ENCODE measurements at regions not wholly inside any gene's neighbourhood (a gene's known extent, or its start where the extent isn't known, plus 50 kb on each side); places are given as distances from the start of the nearest gene placed in this dataset.

- H3K27me3 ChIP-seq (replicated peaks; ENCODE audit: control insufficient read depth, insufficient read depth, low read length) = peaks cover 30% of the 10 kb centered on the region
- no peaks in the 10 kb centered on the region for H3K36me3 ChIP-seq (ENCODE audit: control insufficient read depth, insufficient read depth, low read length, severe bottlenecking)
- H3K4me3 ChIP-seq (ENCODE audit: low read length) = no peak overlapping the region
- DNase-seq (ENCODE audit: low read depth) = peak; percentile 1
- no peak overlapping the region for H3K9ac ChIP-seq (ENCODE audit: low read length)
- H3K9me3 ChIP-seq (ENCODE audit: control insufficient read depth, low read length) = no peaks in the 10 kb centered on the region
- no peaks in the 10 kb centered on the region for H3K4me1 ChIP-seq (ENCODE audit: control insufficient read depth, insufficient read depth, low read length)
Measured at GRCh38 chr14:75372260-75372659, 55.6 kb upstream of the JDP2 start.

DNA sequence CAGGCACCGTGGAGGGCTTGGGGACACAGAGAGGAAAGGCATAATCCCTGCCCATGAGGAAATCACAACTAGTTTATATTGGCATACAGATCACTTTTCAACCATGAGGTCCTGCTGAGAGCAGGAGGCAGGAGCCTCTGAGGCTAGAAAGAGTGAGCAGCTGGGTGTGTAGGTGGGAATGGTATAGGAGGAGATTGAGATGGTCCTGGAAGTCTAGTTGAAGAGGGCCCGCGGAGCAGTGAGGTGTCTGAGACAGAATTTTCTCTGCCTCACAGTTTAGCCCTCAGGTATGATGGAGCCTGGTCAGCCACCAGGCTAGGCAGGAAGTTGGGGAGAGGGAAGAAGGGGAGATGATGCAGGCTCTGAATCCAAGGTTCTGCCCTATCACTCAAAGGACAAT, 54.7 kb upstream of the JDP2 start:
- no peak for DNase-seq (ENCODE audit: low read depth)
- Histone ChIP-seq H3K9me3 (ENCODE audit: control insufficient read depth, low read length) (no peaks in the 10 kb centered on the region), H3K4me3 (ENCODE audit: low read length) (no peak overlapping the region), H3K36me3 (ENCODE audit: control insufficient read depth, insufficient read depth, low read length, severe bottlenecking) (no peaks in the 10 kb centered on the region), H3K4me1 (ENCODE audit: control insufficient read depth, insufficient read depth, low read length) (no peaks in the 10 kb centered on the region), H3K27me3 (replicated peaks; ENCODE audit: control insufficient read depth, insufficient read depth, low read length) (peaks cover 30% of the 10 kb centered on the region), H3K9ac (ENCODE audit: low read length) (no peak overlapping the region)

GRCh38 chr14:75373616-75374015, 54.2 kb upstream of the JDP2 start:
- no peak for DNase-seq (ENCODE audit: low read depth)
- H3K4me3 ChIP-seq (ENCODE audit: low read length) = no peak overlapping the region
- no peaks in the 10 kb centered on the region for H3K9me3 ChIP-seq (ENCODE audit: control insufficient read depth, low read length)
- no peak overlapping the region for H3K9ac ChIP-seq (ENCODE audit: low read length)
- no peaks in the 10 kb centered on the region for H3K4me1 ChIP-seq (ENCODE audit: control insufficient read depth, insufficient read depth, low read length)
- peaks cover 30% of the 10 kb centered on the region for H3K27me3 ChIP-seq (replicated peaks; ENCODE audit: control insufficient read depth, insufficient read depth, low read length)
- no peaks in the 10 kb centered on the region for H3K36me3 ChIP-seq (ENCODE audit: control insufficient read depth, insufficient read depth, low read length, severe bottlenecking)

- Histone ChIP-seq H3K9me3 (ENCODE audit: control insufficient read depth, low read length) (no peaks in the 10 kb centered on the region), H3K4me3 (ENCODE audit: low read length) (no peak overlapping the region), H3K4me1 (ENCODE audit: control insufficient read depth, insufficient read depth, low read length) (no peaks in the 10 kb centered on the region), H3K36me3 (ENCODE audit: control insufficient read depth, insufficient read depth, low read length, severe bottlenecking) (no peaks in the 10 kb centered on the region), H3K27me3 (replicated peaks; ENCODE audit: control insufficient read depth, insufficient read depth, low read length) (peaks cover 31% of the 10 kb centered on the region), H3K9ac (ENCODE audit: low read length) (no peak overlapping the region)
- DNase-seq (ENCODE audit: low read depth) = no peak
Measured at GRCh38 chr14:75374911-75375310, 52.9 kb upstream of the JDP2 start.

DNA sequence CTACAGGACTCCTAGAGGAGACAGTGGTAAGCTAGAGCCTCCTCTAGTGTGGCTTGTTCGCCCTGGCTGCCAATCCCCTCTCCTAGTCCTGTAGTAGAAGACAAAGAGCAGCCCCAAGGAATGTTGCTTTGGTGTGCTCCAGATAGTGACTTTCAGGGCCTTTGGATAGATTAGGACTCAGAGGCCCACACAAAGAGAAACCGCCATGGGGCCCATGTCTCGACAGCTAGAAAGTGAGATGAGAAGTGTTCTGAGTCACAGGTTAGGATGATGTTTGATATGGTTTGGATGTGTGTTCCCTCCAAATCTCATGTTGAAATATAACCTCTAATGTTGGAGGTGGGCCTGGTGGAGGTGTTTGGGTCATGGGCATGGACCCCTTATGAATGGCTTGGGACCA, 51.8 kb upstream of the JDP2 start:
- H3K4me1 ChIP-seq (ENCODE audit: control insufficient read depth, insufficient read depth, low read length) = peaks cover 6% of the 10 kb centered on the region
- H3K27me3 ChIP-seq (replicated peaks; ENCODE audit: control insufficient read depth, insufficient read depth, low read length) = peaks cover 22% of the 10 kb centered on the region
- H3K9me3 ChIP-seq (ENCODE audit: control insufficient read depth, low read length) = no peaks in the 10 kb centered on the region
- no peak overlapping the region for H3K9ac ChIP-seq (ENCODE audit: low read length)
- no peak overlapping the region for H3K4me3 ChIP-seq (ENCODE audit: low read length)
- H3K36me3 ChIP-seq (ENCODE audit: control insufficient read depth, insufficient read depth, low read length, severe bottlenecking) = no peaks in the 10 kb centered on the region
- DNase-seq (ENCODE audit: low read depth) = no peak
